IMR-90 (cell line): ENCODE measurements at regions not wholly inside any gene's neighbourhood (a gene's known extent, or its start where the extent isn't known, plus 50 kb on each side); places are given as distances from the start of the nearest gene placed in this dataset.

Experiments used
- ATAC-seq: fragments of 200-7000 bp; cut with Tn5 transposase; 2 replicates; pipeline ENCODE4 v1.9.1; 2020; ENCODE audit warnings: low read depth, mild to moderate bottlenecking, moderate library complexity
- BruUV-seq: library from RNA; stranded (reverse); fragments of 400-500 nt; replicated peaks from 2 replicates; lab custom pipeline; 2021; lab: Mats Ljungman, UMichigan
- CTCF ChIA-PET: fragments of 300-600 bp; formaldehyde crosslinking; extraction: SDS; loops from one replicate; lab custom pipeline; 2021; ENCODE audit warnings: antibody characterized with exemption; lab: Yijun Ruan, JAX
- POLR2A ChIA-PET: fragments of 300-600 bp; sonication (Branson Sonifier 250); formaldehyde crosslinking; loops from one replicate; lab custom pipeline; 2022; ENCODE audit warnings: antibody characterized with exemption; ENCODE audit not compliant: unreplicated experiment; lab: Charles Lee
- DNase-seq: peaks from one replicate; pipeline ENCODE4 v3.0.0; 2013
- H2AFZ ChIP-seq: replicated peaks from 2 replicates; pipeline ENCODE3; 2013; ENCODE audit warnings: low read length, mild to moderate bottlenecking; ENCODE audit not compliant: poor library complexity
- H2AK5ac ChIP-seq: 2 replicates; pipeline ENCODE4 v1.6.1; 2013; ENCODE audit warnings: low read depth, low read length, inconsistent platforms
- H2AK9ac ChIP-seq: replicated peaks from 2 replicates; pipeline ENCODE3; 2013; ENCODE audit warnings: mild to moderate bottlenecking, low read depth, low read length, moderate library complexity; ENCODE audit not compliant: poor library complexity
- H2BK120ac ChIP-seq: 2 replicates; pipeline ENCODE4 v1.6.1; 2013; ENCODE audit warnings: low read depth, low read length, inconsistent platforms
- H2BK15ac ChIP-seq: 3 replicates; pipeline ENCODE4 v1.6.1; 2013; ENCODE audit warnings: low read depth, low read length, inconsistent platforms
- H2BK20ac ChIP-seq: 2 replicates; pipeline ENCODE4 v1.6.1; 2013; ENCODE audit warnings: low read depth, mild to moderate bottlenecking, inconsistent platforms, low read length, moderate library complexity
- H2BK5ac ChIP-seq: 2 replicates; pipeline ENCODE4 v1.6.1; 2013; ENCODE audit warnings: mild to moderate bottlenecking, low read depth, low read length, inconsistent platforms; ENCODE audit not compliant: poor library complexity, severe bottlenecking
- H3K14ac ChIP-seq: replicated peaks from 2 replicates; pipeline ENCODE4 v1.6.1; 2013; ENCODE audit warnings: low read depth, low read length, inconsistent platforms
- H3K18ac ChIP-seq: 2 replicates; pipeline ENCODE4 v1.6.1; 2013; ENCODE audit warnings: low read depth, low read length, control low read depth
- H3K23ac ChIP-seq: 2 replicates; pipeline ENCODE4 v1.6.1; 2013; ENCODE audit warnings: low read depth, low read length, inconsistent platforms
- H3K27ac ChIP-seq: 2 replicates; pipeline ENCODE4 v1.5.1; 2013; ENCODE audit warnings: mild to moderate bottlenecking, control low read depth, low read length; ENCODE audit not compliant: insufficient read depth
- H3K27me3 ChIP-seq: 2 replicates; pipeline ENCODE4 v1.6.1; 2013; ENCODE audit warnings: low read length; ENCODE audit not compliant: control insufficient read depth, insufficient read depth
- H3K36me3 ChIP-seq: 2 replicates; pipeline ENCODE4 v1.6.1; 2013; ENCODE audit warnings: low read length, mixed read lengths; ENCODE audit not compliant: control insufficient read depth, insufficient read depth
- H3K4ac ChIP-seq: 2 replicates; pipeline ENCODE4 v1.6.1; 2013; ENCODE audit warnings: low read depth, low read length, inconsistent platforms
- H3K4me1 ChIP-seq: 2 replicates; pipeline ENCODE4 v1.6.1; 2013; ENCODE audit warnings: low read length, mixed read lengths; ENCODE audit not compliant: control insufficient read depth, insufficient read depth
- H3K4me2 ChIP-seq: 2 replicates; pipeline ENCODE4 v1.6.1; 2013; ENCODE audit warnings: low read depth, mild to moderate bottlenecking, control low read depth, low read length, moderate library complexity
- H3K4me3 ChIP-seq: 2 replicates; pipeline ENCODE4 v1.5.1; 2013; ENCODE audit warnings: low read depth, mild to moderate bottlenecking, control low read depth, low read length, moderate library complexity; ENCODE audit not compliant: insufficient read depth
- H3K56ac ChIP-seq: 2 replicates; pipeline ENCODE4 v1.6.1; 2013; ENCODE audit warnings: low read length, inconsistent platforms; ENCODE audit not compliant: insufficient read depth; ENCODE audit errors: extremely low read depth
- H3K79me1 ChIP-seq, 2 experiments: 2 replicates each; pipeline ENCODE4 v1.6.1; 2013; ENCODE audit warnings: low read length in 2 of 2, inconsistent platforms in 1 of 2, low read depth in 1 of 2
- H3K9ac ChIP-seq: 2 replicates; pipeline ENCODE4 v1.6.1; 2013; ENCODE audit warnings: low read depth, low read length, control low read depth
- H3K9me1 ChIP-seq: 2 replicates; pipeline ENCODE4 v1.6.1; 2013; ENCODE audit warnings: low read length, inconsistent platforms; ENCODE audit not compliant: insufficient read depth
- H3K9me3 ChIP-seq: 2 replicates; pipeline ENCODE4 v1.6.1; 2013; ENCODE audit warnings: low read length; ENCODE audit not compliant: control insufficient read depth, insufficient read depth
- H4K20me1 ChIP-seq: 2 replicates; pipeline ENCODE4 v1.6.1; 2013; ENCODE audit warnings: low read length, inconsistent platforms; ENCODE audit not compliant: insufficient read depth
- H4K5ac ChIP-seq: 2 replicates; pipeline ENCODE4 v1.6.1; 2013; ENCODE audit warnings: mild to moderate bottlenecking, low read depth, low read length, control low read depth
- H4K8ac ChIP-seq, 2 experiments: 2 replicates each; pipeline ENCODE4 v1.6.1; 2013; ENCODE audit warnings: low read depth in 2 of 2, low read length in 2 of 2, control low read depth in 1 of 2, inconsistent platforms in 1 of 2
- H4K91ac ChIP-seq: 2 replicates; pipeline ENCODE4 v1.6.1; 2013; ENCODE audit warnings: low read depth, low read length, inconsistent platforms; ENCODE audit not compliant: insufficient read depth
- BHLHE40 ChIP-seq: fragments of 150-350 bp; IDR thresholded peaks from 2 replicates; pipeline ENCODE4 v1.6.1; 2016; ENCODE audit warnings: mild to moderate bottlenecking, low read depth, low read length
- CEBPB ChIP-seq: IDR thresholded peaks from 2 replicates; pipeline ENCODE4 v1.6.1; 2012; ENCODE audit warnings: low read depth, low read length, improper control_type of control experiment
- CHD1 ChIP-seq: IDR thresholded peaks from 2 replicates; pipeline ENCODE4 v1.6.1; 2012; ENCODE audit warnings: low read depth, low read length, improper control_type of control experiment
- FOS ChIP-seq: fragments of 150-350 bp; IDR thresholded peaks from 2 replicates; pipeline ENCODE4 v1.6.1; 2016; ENCODE audit warnings: low read depth, low read length
- POLR2A ChIP-seq: IDR thresholded peaks from 2 replicates; pipeline ENCODE4 v1.6.1; 2012; ENCODE audit warnings: mild to moderate bottlenecking, low read depth, low read length
- RFX5 ChIP-seq: IDR thresholded peaks from 2 replicates; pipeline ENCODE4 v1.8.0; 2012; ENCODE audit warnings: low read depth, mild to moderate bottlenecking, low read length, moderate library complexity
- SMC3 ChIP-seq: fragments of 150-350 bp; IDR thresholded peaks from 2 replicates; pipeline ENCODE4 v1.6.1; 2016; ENCODE audit warnings: low read depth, mild to moderate bottlenecking, antibody characterized with exemption, low read length, moderate library complexity
- WGBS, 2 experiments: methylation state at CpG; one replicate each; pipeline versions ENCODE4 v1.1.5 to v1.1.7; 2013; ENCODE audit warnings: missing lambda C conversion rate in 2 of 2; ENCODE audit not compliant: insufficient read length in 1 of 2; ENCODE audit errors: extremely low coverage in 2 of 2; 5-methylcytosine and 5-hydroxymethylcytosine counted together
- dilution Hi-C: fragments of 300-500 bp; cut with HindIII; formaldehyde crosslinking; loops from one replicate; pipeline ENCODE4 v1.14.3; 2018; ENCODE audit warnings: low sequenced_read_pairs; ENCODE audit not compliant: unreplicated experiment
- in situ Hi-C: fragments of 300-500 bp; cut with MboI; formaldehyde crosslinking; loops from 3 replicates; pipeline ENCODE4 v1.14.3; 2019; ENCODE audit warnings: low sequenced_read_pairs, inconsistent platforms, mixed read lengths
- intact Hi-C: fragments of 100-400 bp; cut with micrococcal nuclease; formaldehyde crosslinking; loops from 2 replicates; pipeline ENCODE4 v1.10.0; 2022
- TF ChIP-seq, protein P1 (sequence below): conservative IDR thresholded peaks from 2 replicates; pipeline ENCODE4 v1.5.1; 2012; ENCODE audit warnings: mild to moderate bottlenecking, low read depth, low read length, improper control_type of control experiment
- TF ChIP-seq, protein P2 (sequence below): fragments of 150-350 bp; IDR thresholded peaks from 2 replicates; pipeline ENCODE4 v1.6.1; 2016; ENCODE audit warnings: low read depth, mild to moderate bottlenecking, low read length, moderate library complexity, borderline replicate concordance
- TF ChIP-seq, protein P3 (sequence below): fragments of 150-350 bp; IDR thresholded peaks from 2 replicates; pipeline ENCODE4 v1.6.1; 2017; ENCODE audit warnings: mild to moderate bottlenecking, antibody characterized with exemption, low read length, low read depth

DNA sequence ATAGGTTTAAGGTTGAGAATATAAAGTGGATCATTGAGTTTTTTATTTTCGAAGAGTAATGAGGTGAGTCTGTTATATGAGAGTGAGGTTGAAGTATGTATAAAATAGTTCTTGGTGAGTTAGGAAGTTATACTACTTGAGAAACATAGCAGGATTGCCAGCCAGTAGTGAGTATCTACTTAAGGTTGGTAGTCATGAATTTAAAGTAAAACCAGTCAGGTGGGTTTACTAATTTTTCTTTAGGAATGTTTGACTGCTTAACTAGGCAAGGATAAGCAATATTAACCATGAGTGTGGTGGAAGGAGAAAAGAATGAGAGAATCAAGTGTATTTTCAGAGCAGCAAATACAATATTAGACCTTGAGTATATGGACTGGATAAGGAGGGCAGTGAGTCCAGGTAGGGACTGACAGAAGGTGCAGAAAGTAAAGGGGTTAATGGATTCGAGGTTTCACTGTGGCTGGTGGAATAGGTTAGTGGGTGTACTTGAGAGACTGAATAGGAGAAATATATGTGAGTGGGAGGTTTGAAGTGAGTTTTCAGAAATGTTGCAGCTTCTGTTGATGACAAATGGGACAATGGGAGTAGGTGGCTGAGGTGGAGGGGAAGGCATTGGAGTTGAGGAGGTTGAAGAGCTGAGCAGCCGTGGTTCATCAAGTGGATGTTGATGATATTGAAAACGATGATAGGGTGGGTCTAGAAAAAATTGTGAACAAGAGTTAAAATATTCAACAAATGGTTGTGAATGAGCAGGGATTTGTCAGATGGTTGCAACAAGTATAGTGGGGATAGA lies 232.5 kb upstream of the ASCC3 start:
- Histone ChIP-seq H3K4ac (no peak overlapping the region), H4K20me1 (no peaks in the 10 kb centered on the region), H3K14ac (no peak overlapping the region), H4K91ac (no peak overlapping the region), H3K9me3 (no peaks in the 10 kb centered on the region), H3K4me2 (no peak overlapping the region), H2AK5ac (no peak overlapping the region), H2BK120ac (no peak overlapping the region), H3K27me3 (no peaks in the 10 kb centered on the region), H2BK20ac (no peak overlapping the region), H3K56ac (no peak overlapping the region), H3K4me3 (no peak overlapping the region), H2AK9ac (no peak overlapping the region), H4K5ac (no peak overlapping the region), H3K23ac (no peak overlapping the region), H3K79me1 (no peaks in the 10 kb centered on the region), H4K8ac (no peak overlapping the region), H3K36me3 (no peaks in the 10 kb centered on the region), H2BK5ac (no peak overlapping the region), H3K27ac (no peak overlapping the region), H3K18ac (no peak overlapping the region), H2AFZ (no peak overlapping the region), H2BK15ac (no peak overlapping the region), H3K4me1 (no peaks in the 10 kb centered on the region), H3K9me1 (no peaks in the 10 kb centered on the region), H3K9ac (no peak overlapping the region)
- no peak for ATAC-seq
- ChIA-PET CTCF (interaction anchor here (0.8 kb wide), 1 partner anchor 33 kb away, joined by 3 read pairs; no protein-coding TSS in a partner anchor), POLR2A (no interaction called here)
- dilution Hi-C loops: no loop called here
- BruUV-seq: no TSS peak
- TF ChIP-seq POLR2A: no peak
- no peak for TF ChIP-seq RFX5
- no peak for TF ChIP-seq CHD1
- TF ChIP-seq, protein P1, sequence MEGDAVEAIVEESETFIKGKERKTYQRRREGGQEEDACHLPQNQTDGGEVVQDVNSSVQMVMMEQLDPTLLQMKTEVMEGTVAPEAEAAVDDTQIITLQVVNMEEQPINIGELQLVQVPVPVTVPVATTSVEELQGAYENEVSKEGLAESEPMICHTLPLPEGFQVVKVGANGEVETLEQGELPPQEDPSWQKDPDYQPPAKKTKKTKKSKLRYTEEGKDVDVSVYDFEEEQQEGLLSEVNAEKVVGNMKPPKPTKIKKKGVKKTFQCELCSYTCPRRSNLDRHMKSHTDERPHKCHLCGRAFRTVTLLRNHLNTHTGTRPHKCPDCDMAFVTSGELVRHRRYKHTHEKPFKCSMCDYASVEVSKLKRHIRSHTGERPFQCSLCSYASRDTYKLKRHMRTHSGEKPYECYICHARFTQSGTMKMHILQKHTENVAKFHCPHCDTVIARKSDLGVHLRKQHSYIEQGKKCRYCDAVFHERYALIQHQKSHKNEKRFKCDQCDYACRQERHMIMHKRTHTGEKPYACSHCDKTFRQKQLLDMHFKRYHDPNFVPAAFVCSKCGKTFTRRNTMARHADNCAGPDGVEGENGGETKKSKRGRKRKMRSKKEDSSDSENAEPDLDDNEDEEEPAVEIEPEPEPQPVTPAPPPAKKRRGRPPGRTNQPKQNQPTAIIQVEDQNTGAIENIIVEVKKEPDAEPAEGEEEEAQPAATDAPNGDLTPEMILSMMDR: no peak
- TF ChIP-seq, protein P2, sequence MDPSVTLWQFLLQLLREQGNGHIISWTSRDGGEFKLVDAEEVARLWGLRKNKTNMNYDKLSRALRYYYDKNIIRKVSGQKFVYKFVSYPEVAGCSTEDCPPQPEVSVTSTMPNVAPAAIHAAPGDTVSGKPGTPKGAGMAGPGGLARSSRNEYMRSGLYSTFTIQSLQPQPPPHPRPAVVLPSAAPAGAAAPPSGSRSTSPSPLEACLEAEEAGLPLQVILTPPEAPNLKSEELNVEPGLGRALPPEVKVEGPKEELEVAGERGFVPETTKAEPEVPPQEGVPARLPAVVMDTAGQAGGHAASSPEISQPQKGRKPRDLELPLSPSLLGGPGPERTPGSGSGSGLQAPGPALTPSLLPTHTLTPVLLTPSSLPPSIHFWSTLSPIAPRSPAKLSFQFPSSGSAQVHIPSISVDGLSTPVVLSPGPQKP: no peak
- TF ChIP-seq FOS: no peak
- TF ChIP-seq BHLHE40: no peak
- TF ChIP-seq SMC3: no peak
- TF ChIP-seq, protein P3, sequence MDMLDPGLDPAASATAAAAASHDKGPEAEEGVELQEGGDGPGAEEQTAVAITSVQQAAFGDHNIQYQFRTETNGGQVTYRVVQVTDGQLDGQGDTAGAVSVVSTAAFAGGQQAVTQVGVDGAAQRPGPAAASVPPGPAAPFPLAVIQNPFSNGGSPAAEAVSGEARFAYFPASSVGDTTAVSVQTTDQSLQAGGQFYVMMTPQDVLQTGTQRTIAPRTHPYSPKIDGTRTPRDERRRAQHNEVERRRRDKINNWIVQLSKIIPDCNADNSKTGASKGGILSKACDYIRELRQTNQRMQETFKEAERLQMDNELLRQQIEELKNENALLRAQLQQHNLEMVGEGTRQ: no peak
- no peak for TF ChIP-seq CEBPB
- in situ Hi-C loops: no loop called here
- intact Hi-C loops: no loop called here
- 49 to 100% methylated on average over 1 to 4 of the region's 4 CpGs for WGBS, 2 experiments
- DNase-seq: no peak
